ENCODE measurements at regions not wholly inside any gene's neighbourhood (a gene's known extent, or its start where the extent isn't known, plus 50 kb on each side); places are given as distances from the start of the nearest gene placed in this dataset.

DNA sequence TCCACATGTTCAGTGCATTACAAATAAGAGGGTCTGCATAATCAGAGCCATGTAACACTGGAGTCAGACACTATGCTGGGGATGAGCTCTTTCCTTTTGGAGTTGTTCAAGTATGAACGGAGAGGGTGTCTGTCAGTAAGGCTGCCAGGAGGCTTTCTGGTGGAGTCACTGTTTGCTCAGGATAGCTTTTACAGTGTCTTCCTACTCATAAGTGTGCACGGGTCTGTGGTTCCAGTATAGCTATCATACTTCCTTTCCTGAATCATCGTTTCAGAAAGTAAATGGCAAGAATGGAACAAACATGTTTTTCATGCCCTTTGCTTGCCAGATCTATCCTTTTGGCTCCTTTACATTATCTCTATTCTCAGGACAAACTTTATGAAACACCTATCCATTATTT, 152.7 kb upstream of the CDH11 start:
- Histone ChIP-seq H3K4me2 (replicated peaks; ENCODE audit: low read depth, low read length, poor library complexity, severe bottlenecking) (no peak overlapping the region), H3K9me3 (ENCODE audit: control extremely low read depth in 1 of 3, control insufficient read depth in 2 of 3, insufficient read depth in 1 of 3, low read length in 2 of 3) (peaks cover 0 to 2% (median 0%) of the 10 kb centered on the region in 3 donors), H3K36me3 (replicated peaks in 1 of 2; ENCODE audit: control extremely low read depth in 1 of 2, control insufficient read depth in 1 of 2, extremely low read depth in 1 of 2, insufficient read depth in 2 of 2, low read length in 1 of 2) (no peaks in the 10 kb centered on the region), H3K27me3 (replicated peaks in 1 of 4; ENCODE audit: control extremely low read depth in 1 of 4, control insufficient read depth in 3 of 4, insufficient read depth in 4 of 4, low read length in 3 of 4) (no peaks in the 10 kb centered on the region), H3K9ac (ENCODE audit: low read length) (no peak overlapping the region), H3K4me1 (ENCODE audit: control insufficient read depth in 2 of 2, insufficient read depth in 2 of 2, low read length in 2 of 2) (no peaks in the 10 kb centered on the region), H3K79me2 (ENCODE audit: control insufficient read depth, insufficient read depth, low read length) (no peaks in the 10 kb centered on the region), H4K20me1 (ENCODE audit: control insufficient read depth, insufficient read depth, low read length, poor library complexity, severe bottlenecking) (no peaks in the 10 kb centered on the region), H2AFZ (ENCODE audit: insufficient read depth, low read depth, low read length, poor library complexity, severe bottlenecking) (no peak overlapping the region), H3K27ac (ENCODE audit: low read length in 2 of 2) (no peak overlapping the region), H3K4me3 (ENCODE audit: control extremely low read depth in 1 of 5, extremely low read depth in 1 of 5, insufficient read depth in 1 of 5, low read depth in 2 of 5, low read length in 4 of 5) (no peak overlapping the region)
- Mint-ChIP-seq H3K4me3 (no peak overlapping the region), H3K9me3 (ENCODE audit: insufficient read depth) (peaks cover 3% of the 10 kb centered on the region), H3K27me3 (no peaks in the 10 kb centered on the region), H3K27ac (no peak overlapping the region), H3K4me1 (no peaks in the 10 kb centered on the region)
- WGBS (ENCODE audit: insufficient coverage): 84% methylated on average over 3 of the region's 3 CpGs
- no peak for TF ChIP-seq EZH2 (IDR thresholded peaks at IDR 0.05; ENCODE audit: borderline replicate concordance, insufficient read depth, low read depth, low read length, poor library complexity, severe bottlenecking)
- TF ChIP-seq, protein P1, sequence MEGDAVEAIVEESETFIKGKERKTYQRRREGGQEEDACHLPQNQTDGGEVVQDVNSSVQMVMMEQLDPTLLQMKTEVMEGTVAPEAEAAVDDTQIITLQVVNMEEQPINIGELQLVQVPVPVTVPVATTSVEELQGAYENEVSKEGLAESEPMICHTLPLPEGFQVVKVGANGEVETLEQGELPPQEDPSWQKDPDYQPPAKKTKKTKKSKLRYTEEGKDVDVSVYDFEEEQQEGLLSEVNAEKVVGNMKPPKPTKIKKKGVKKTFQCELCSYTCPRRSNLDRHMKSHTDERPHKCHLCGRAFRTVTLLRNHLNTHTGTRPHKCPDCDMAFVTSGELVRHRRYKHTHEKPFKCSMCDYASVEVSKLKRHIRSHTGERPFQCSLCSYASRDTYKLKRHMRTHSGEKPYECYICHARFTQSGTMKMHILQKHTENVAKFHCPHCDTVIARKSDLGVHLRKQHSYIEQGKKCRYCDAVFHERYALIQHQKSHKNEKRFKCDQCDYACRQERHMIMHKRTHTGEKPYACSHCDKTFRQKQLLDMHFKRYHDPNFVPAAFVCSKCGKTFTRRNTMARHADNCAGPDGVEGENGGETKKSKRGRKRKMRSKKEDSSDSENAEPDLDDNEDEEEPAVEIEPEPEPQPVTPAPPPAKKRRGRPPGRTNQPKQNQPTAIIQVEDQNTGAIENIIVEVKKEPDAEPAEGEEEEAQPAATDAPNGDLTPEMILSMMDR (IDR thresholded peaks at IDR 0.05): no peak
- ATAC-seq (ENCODE audit: low read depth) (no peak), DNase-seq (no peak)
- CTCF ChIA-PET: interaction anchor here (0.9 kb wide), 1 partner anchor 9 kb away, joined by 3 read pairs; no protein-coding TSS in a partner anchor
- intact Hi-C loops (cut with micrococcal nuclease): no loop called here
- POLR2A ChIA-PET: no interaction called here

DNA sequence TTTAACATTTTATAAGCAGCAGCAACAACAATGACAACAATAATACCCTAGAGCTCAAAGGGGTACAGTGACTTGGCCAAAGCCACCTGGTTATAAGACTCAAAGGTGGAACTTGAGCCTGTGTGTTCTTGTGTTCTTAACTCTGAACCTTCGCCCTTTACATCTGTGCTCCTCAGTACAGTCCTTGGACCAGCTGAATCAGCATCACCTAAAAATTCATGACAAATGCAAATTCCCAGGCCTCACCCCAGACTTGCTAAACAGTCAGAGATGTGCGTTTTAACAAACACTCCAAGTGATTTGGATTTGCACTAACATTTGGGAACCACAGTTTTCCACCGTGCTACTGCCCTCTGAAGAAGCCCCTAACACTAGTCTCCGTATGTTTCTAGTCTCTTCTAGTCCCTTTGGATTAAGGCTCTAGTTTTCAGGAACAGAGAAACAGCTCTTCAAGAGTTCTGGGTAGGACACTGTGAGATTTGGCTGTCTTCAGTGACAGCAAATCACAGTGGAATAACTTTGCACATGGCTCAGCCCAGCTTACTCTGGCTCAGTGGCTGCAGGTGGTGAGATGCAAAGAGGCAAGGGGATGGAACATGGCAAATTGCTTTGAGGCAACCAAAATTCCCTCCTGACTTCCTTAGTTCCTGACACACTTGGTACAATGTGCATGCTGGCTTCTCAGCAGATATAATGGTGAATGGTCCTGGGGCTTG, 151.0 kb upstream of the CDH11 start:
- Mint-ChIP-seq H3K9me3 (ENCODE audit: insufficient read depth) (peaks cover 3% of the 10 kb centered on the region), H3K27ac (no peak overlapping the region), H3K4me1 (no peaks in the 10 kb centered on the region), H3K4me3 (no peak overlapping the region), H3K27me3 (no peaks in the 10 kb centered on the region)
- Histone ChIP-seq H2AFZ (ENCODE audit: insufficient read depth, low read depth, low read length, poor library complexity, severe bottlenecking) (no peak overlapping the region), H3K36me3 (replicated peaks in 1 of 2; ENCODE audit: control extremely low read depth in 1 of 2, control insufficient read depth in 1 of 2, extremely low read depth in 1 of 2, insufficient read depth in 2 of 2, low read length in 1 of 2) (no peaks in the 10 kb centered on the region), H3K27me3 (replicated peaks in 1 of 4; ENCODE audit: control extremely low read depth in 1 of 4, control insufficient read depth in 3 of 4, insufficient read depth in 4 of 4, low read length in 3 of 4) (no peaks in the 10 kb centered on the region), H4K20me1 (ENCODE audit: control insufficient read depth, insufficient read depth, low read length, poor library complexity, severe bottlenecking) (no peaks in the 10 kb centered on the region), H3K9ac (ENCODE audit: low read length) (no peak overlapping the region), H3K79me2 (ENCODE audit: control insufficient read depth, insufficient read depth, low read length) (no peaks in the 10 kb centered on the region), H3K4me2 (replicated peaks; ENCODE audit: low read depth, low read length, poor library complexity, severe bottlenecking) (no peak overlapping the region), H3K27ac (ENCODE audit: low read length in 2 of 2) (no peak overlapping the region), H3K4me3 (ENCODE audit: control extremely low read depth in 1 of 5, extremely low read depth in 1 of 5, insufficient read depth in 1 of 5, low read depth in 2 of 5, low read length in 4 of 5) (no peak overlapping the region), H3K9me3 (ENCODE audit: control extremely low read depth in 1 of 3, control insufficient read depth in 2 of 3, insufficient read depth in 1 of 3, low read length in 2 of 3) (no peaks in the 10 kb centered on the region), H3K4me1 (ENCODE audit: control insufficient read depth in 2 of 2, insufficient read depth in 2 of 2, low read length in 2 of 2) (no peaks in the 10 kb centered on the region)
- ChIA-PET CTCF (no interaction called here), POLR2A (no interaction called here)
- intact Hi-C loops (cut with micrococcal nuclease): no loop called here
- ATAC-seq (ENCODE audit: low read depth) (no peak), DNase-seq (no peak)
- WGBS (ENCODE audit: insufficient coverage): 86% methylated on average over 3 of the region's 4 CpGs
- TF ChIP-seq, protein P1 (IDR thresholded peaks at IDR 0.05): no peak
- TF ChIP-seq EZH2 (IDR thresholded peaks at IDR 0.05; ENCODE audit: borderline replicate concordance, insufficient read depth, low read depth, low read length, poor library complexity, severe bottlenecking): no peak
